Activated naive CD4-positive, alpha-beta T cell (primary cell): ENCODE measurements at regions not wholly inside any gene's neighbourhood (a gene's known extent, or its start where the extent isn't known, plus 50 kb on each side); places are given as distances from the start of the nearest gene placed in this dataset.
"Not testable (repeated sequence)": the region's sequence is repeated elsewhere in the genome, so short reads cannot be mapped to it uniquely, and the experiment has no call there.

Experiments used
- DNase-seq, 4 experiments: peaks; one replicate each; lab custom pipeline; 2025; lab: John Stamatoyannopoulos, UW

GRCh38 chr15:77944002-77944867, 133.3 kb downstream of the TBC1D2B start:
- no peak for DNase-seq

GRCh38 chr15:77942611-77943211, 134.8 kb downstream of the TBC1D2B start:
- no peak for DNase-seq

DNA sequence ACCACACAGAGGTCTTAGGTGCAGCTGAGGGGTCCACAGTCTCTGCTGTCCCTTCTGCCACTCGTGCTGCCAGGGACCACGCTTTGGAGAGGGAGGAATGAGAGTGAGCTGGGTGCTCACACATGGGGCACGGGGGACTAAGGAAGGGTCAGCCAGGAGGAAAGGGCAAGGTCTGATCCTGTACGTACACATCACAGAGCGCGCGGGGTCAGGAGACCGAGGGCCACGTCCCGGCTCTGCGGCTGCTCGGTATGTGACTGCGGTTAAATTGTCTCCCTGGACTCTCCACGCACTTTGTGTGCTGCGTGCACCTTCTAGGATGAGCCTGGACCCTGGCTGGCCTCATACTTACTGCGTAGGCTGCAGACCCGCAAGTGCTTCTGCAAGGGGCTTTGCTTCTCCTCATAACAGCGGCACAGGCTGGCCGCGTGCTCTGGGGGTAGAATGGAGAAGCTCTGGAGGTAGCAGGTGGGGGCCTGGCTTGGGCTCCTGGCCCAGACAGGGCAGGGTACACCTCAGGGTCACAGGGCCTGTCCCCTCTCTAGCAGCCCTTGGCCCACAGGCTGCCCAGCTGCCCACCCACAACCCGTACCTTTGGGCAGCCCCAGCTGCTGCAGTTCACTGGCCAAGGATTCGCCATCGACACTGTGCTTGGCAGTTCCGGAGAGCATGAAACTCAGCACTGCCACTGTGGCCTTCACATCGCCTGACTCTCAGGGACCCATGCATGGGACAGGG, 136.3 kb downstream of the TBC1D2B start:
- not testable (repeated sequence) for DNase-seq

- no peak for DNase-seq
These were observed 137.0 kb downstream of the TBC1D2B start for GRCh38 chr15:77940381-77940947.

DNA sequence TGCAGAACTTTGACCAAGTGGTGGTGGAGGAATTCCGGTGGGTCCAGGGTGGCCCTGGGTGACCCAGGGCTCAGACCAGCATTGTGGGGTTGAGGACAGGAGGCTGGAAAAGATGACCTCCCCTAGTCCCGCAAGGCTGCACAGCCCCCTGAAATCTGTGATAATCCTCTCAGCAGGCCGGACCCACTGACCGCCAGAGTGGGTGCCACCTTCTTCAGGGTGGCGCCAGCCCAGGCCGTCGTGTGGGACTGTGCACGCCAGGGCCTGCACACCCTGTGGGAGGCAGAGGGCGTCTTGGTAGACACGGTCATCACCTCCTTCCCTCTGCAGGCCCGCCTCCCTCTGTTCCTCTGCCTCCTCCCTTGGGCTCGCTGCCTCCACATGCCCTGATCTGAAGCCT, 137.7 kb downstream of the TBC1D2B start:
- DNase-seq: no peak

DNA sequence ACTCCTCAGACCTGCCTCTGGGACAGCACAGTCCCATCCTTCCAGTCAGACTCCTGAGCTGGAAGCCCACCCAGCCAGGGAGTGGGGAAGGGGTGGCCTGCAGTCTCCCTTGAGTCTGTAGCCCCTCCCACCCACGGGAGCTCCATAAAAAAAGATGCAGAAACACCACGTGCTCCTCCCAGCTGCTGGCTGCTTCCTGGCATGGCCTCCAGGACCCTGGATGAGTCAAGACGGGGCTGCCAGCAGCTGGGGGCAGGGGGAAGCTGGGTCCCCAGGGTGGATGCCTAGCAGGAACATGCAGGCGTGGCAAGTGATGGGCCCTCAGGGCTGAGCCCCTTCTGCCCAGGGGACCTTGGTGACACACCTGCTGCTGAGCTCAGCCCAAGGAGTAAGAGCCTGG, 138.5 kb downstream of the TBC1D2B start:
- not testable (repeated sequence) for DNase-seq

DNA sequence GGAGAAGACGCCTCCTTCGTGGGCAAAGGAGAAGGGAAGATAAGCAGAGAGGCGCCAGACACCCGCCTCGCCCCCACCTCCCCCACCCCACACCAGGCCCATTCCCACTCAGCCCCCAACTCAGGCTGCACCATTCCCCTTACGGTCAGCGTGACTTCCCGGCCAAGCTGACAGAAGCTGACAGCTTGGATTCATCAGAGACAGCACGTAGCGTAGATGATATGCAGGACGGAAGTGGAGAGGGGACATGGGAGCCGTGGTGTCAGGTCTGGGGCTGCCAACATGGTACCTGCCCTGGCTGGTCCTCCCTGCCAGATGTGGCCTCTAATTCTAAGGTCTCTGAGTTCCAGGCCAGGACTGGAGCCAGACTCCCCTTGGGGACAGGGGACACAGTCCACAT, 139.0 kb downstream of the TBC1D2B start:
- DNase-seq: not testable (repeated sequence)

DNA sequence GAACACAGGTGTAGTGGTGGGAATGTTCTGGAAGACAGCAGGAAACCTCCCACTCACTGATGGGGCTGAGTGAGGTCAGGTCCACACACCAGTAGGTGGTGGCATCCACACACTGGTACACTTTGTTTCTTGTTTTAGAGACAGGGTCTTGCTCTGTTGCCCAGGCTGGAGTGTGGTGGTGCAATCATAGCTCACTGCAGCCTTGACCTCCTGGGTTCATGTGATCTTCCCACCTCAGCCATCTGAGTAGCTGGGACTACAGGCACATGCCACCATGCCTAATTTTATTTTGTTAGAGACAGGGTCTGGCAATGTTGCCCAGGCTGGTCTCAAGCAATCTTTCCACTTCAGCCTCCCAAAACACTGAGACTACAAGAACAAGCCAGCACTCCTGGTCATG, 140.9 kb downstream of the TBC1D2B start:
- DNase-seq: not testable (repeated sequence)

DNA sequence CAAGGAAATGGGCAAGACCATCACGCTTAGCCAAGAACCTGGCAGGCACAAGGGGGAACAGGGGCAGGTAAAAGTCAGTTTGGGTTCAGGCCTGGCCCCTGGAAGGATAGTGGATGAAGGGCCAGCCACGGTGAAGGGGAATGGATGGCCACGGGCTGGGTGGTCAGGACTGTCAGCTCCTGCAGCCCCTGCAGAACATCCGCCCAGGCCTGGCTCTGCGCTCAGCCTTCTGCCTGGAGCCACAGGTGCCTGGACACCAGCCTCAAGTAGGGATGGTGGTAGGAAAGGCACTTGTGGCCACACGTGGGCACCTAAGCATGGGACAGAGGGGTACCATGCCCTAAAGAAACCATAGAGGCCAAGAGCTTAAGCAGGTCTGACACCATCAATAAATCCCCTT, 143.0 kb downstream of the TBC1D2B start:
- not testable (repeated sequence) for DNase-seq

DNA sequence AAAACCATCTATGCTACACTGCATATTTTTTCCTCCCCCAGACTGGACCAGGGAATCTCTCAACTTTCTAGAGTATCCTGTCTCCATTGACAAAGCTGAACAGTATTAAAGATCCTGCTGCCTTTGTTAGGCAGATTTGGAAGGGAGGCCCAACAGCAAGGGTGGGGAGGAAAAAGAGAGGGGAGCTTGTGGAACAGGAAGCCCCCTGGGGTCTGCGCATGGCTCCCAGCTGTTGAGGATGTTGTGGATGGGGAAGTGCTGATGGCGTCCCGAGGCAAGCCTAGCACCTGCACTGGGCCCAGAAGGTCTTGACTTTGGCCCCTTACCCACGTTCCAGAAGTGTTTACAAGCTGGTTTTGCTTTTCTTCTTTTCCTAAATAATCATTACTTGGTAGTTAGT, 146.6 kb downstream of the TBC1D2B start:
- not testable (repeated sequence) for DNase-seq

DNA sequence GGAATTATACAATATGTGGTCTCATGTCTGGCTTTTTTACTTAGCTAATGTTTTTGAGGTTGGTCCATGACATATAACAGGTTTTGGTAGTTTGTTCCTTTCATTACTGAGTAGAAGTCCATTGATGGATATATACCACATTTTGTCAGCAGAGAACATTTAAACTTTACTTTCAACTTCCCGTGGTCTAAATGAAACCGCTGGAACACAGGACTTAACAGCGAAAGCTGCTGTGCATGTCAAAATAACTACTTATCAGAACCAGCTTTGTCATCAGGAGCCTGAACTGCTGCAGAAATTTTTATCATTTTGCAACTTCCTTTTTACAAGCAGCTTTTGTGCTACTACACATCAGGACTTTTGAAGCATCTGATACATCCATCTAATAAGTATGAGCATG, 147.0 kb downstream of the TBC1D2B start:
- DNase-seq: not testable (repeated sequence)

DNA sequence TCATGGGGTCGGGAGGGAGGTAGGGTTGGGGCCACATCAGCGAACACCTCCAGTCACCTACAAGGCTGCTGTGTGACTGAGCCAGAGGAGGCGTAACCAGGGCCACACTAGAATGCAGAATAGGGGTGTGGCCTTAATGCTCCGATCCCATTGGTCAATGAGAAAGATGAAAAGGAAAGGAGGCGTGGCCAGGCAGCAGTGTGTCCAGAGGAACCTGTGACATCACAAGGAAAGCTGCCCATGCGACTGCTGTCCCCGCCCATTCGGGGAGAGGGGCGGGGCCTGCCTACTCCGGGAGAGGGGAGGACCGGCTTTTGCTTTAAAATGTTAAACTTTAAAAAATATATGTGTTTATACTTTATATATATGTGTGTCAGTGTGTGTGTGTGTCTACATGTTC, 150.7 kb downstream of the TBC1D2B start:
- not testable (repeated sequence) for DNase-seq

DNA sequence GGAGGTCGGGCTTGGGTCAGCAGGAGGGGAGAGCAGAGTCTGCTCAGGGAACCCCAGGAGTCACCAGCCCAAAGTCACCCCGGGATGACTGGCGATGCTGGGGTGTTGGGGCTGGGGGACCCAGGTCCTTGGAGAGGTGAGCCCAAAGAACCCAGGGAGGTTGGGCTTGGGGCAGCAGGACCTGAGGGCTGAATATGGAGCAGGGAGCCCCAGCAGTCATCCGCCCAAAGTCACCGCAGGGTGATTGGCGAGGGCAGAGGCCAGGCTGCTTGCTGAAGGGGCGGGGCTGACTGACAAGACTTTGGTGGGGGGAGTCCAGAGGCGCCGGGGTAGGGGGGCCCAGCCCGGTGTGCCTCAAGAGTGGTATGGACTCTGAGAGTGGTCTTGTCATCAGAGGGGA, 151.2 kb downstream of the TBC1D2B start:
- not testable (repeated sequence) for DNase-seq

DNA sequence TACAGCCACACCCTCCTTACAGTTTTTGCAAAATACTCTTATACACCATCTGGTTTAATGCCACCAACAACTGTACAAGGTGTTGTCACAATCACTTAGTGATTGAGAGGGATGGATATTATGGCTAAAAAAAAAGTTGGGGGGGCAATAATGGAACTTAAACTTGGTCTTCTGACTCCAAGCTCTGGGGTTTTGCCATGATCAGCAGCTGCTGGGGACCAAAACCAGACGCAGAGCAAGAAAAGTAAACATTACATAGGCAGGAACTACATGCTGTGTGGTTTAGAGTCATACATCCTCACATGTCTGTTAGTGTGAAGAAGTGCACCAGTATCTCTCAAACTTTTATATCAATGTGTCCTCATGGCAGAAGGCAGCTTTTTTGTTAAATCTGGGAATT, 152.4 kb downstream of the TBC1D2B start:
- not testable (repeated sequence) for DNase-seq

DNA sequence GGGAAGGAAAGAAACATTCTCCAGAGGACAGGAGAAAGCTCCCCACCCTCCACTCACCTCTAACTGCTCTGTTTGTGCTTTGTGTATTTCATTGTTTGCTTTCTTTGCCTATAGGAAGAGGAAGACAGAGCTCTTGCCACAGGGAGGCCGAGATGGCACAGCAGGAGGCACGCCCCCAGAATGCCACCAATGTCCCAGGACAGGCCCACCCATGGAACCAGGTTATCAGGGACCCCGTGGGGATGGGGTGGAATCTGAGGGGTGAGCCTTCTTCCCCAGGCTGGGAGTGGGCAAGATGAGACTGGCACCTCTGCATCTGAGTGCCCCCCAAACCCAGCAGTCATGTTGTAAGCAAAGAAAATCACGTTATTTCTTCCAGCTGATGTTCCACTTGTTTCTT, 155.8 kb downstream of the TBC1D2B start:
- DNase-seq: no peak

DNA sequence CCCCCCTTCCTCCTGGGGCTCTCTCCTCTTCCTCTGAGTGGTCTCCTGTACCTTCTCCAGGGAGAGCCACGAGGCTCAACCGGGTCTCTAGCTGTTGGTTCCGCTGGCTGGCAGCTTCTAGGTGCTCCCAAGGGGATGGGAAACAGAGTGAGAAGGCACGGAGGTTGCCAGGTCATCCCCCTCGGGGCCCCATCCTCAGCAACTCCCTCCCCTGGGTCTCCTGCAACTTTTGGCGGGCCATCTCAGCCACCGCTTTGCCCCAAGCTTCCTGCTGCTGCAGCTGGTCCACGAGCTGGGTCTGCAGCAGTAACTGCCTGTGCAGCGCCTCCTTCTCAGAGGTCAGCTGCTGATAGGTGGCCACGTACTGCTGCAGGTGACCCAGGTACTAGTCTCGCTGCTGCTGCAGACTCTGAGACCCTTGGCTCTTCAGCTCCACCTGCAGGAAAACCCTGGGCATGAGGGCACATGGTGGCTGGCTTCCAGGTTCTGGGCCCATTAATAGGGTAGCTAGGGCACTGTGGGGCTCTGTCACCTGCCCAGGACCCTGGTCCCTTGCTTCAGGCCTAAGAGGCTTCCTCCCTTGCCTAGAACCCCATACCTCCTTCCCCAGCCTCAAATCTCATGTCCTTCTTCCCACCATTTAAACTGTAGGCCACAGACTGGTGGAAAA, 160.4 kb downstream of the TBC1D2B start:
- DNase-seq: not testable (repeated sequence)

GRCh38 chr15:77915961-77916330, 161.6 kb downstream of the TBC1D2B start:
- DNase-seq: not testable (repeated sequence)

GRCh38 chr15:77915261-77915960, 162.1 kb downstream of the TBC1D2B start:
- DNase-seq: no peak

GRCh38 chr15:77914531-77914930, 163.0 kb downstream of the TBC1D2B start:
- DNase-seq: not testable (repeated sequence)

DNA sequence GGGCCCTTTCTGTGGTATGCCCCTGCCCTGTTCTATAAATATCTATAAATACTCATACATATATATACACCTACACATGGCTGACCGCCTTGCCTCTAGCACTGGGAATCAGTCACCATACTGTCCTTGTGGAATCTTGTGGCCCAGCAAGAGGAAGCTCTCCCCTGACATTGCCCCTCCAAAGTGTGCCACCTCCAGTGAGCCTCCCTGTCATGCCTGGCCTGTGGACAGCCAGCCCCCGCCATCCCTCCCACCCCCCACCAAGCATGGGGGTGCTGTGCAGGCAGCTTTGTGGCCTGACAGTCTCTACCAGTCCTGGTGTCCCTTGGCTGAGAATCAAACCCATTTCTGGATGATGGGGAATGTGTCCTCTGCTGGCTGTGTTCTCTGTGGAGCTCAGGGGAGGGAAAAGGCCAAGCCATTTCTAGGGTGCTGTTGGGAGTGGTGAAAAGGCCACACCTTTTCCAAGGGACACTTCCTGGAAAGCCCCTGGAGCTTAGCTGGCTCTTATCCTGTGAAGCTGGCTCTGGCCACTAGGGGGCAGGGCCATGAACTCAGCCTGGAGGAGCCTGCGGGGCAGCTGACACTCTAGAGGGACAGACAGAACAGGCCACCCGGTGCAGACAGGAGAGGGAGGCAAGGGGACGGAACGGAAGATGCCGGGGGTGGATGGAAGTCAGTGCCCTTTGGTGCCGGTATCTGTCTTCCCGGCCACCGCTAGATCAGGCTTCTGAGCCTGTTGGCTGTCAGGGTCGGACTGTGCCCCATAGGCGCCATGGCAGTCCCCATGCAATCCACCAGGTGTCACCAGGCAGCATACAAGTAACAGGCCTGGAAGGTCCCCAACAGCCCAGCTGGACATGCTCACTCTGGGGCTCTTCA, 167.2 kb downstream of the TBC1D2B start:
- DNase-seq: peak; percentile 46 to 71 (median 60)
